Thoracic aorta (tissue), 2 donors: ENCODE measurements at regions not wholly inside any gene's neighbourhood (a gene's known extent, or its start where the extent isn't known, plus 50 kb on each side); places are given as distances from the start of the nearest gene placed in this dataset.

Source experiments
- ATAC-seq: fragments of 150-250 bp; one replicate; pipeline ENCODE4 v1.8.0; 2017; ENCODE audit warnings: low read depth; ENCODE audit not compliant: insufficient number of reproducible peaks, low FRiP score
- DNase-seq: peaks from one replicate; pipeline ENCODE4 v3.0.0-alpha.2; 2020; ENCODE audit warnings: low spot score
- H3K27ac ChIP-seq, 2 donors: fragments of 200-600 bp; sonication (generic); 1 replicate in 1 of 2; 2 replicates in 1 of 2; pipeline ENCODE4 v1.5.1; 2016; ENCODE audit warnings: mild to moderate bottlenecking in 2 of 2, moderate library complexity in 2 of 2
- H3K27me3 ChIP-seq: fragments of 200-600 bp; sonication (generic); replicated peaks from 2 replicates; pipeline ENCODE4 v1.6.0; 2016; ENCODE audit warnings: mild to moderate bottlenecking; ENCODE audit not compliant: insufficient read depth
- H3K36me3 ChIP-seq: fragments of 200-600 bp; sonication (generic); one replicate; pipeline ENCODE4 v1.5.1; 2016
- H3K4me1 ChIP-seq, 2 donors: fragments of 200-600 bp; sonication (generic); 1 replicate in 1 of 2; 2 replicates in 1 of 2; pipeline versions ENCODE4 v1.5.1 to v1.6.0; 2016; ENCODE audit warnings: low read depth in 2 of 2, mild to moderate bottlenecking in 1 of 2; ENCODE audit not compliant: control insufficient read depth in 1 of 2
- H3K4me3 ChIP-seq: fragments of 200-600 bp; sonication (generic); 2 replicates; pipeline ENCODE4 v1.5.1; 2016; ENCODE audit warnings: mild to moderate bottlenecking
- H3K9me3 ChIP-seq: fragments of 200-600 bp; sonication (generic); 2 replicates; pipeline ENCODE4 v1.5.1; 2016
- CTCF ChIP-seq: fragments of 200-600 bp; sonication (generic); IDR thresholded peaks from one replicate; pipeline ENCODE4 v1.5.1; 2019; ENCODE audit warnings: antibody characterized with exemption

GRCh38 chr12:73106296-73106695 lies 834.1 kb downstream of the TRHDE start:
- no peak for TF ChIP-seq CTCF
- H3K36me3 ChIP-seq, result no peaks in the 10 kb centered on the region
- no peaks in the 10 kb centered on the region for H3K4me1 ChIP-seq
- ATAC-seq, result no peak
- no peaks in the 10 kb centered on the region for H3K27me3 ChIP-seq
- no peak overlapping the region for H3K27ac ChIP-seq
- H3K4me3 ChIP-seq, result no peak overlapping the region
- H3K9me3 ChIP-seq, result no peaks in the 10 kb centered on the region
- no peak for DNase-seq

- no peak for TF ChIP-seq CTCF
Observed at GRCh38 chr12:73106896-73107295, 834.7 kb downstream of the TRHDE start.

GRCh38 chr12:73110816-73111215 lies 838.6 kb downstream of the TRHDE start:
- no peaks in the 10 kb centered on the region for H3K9me3 ChIP-seq
- H3K4me3 ChIP-seq, result no peak overlapping the region
- H3K27ac ChIP-seq, result no peak overlapping the region
- H3K36me3 ChIP-seq, result no peaks in the 10 kb centered on the region
- no peak for DNase-seq
- no peak for ATAC-seq
- no peaks in the 10 kb centered on the region for H3K4me1 ChIP-seq
- no peaks in the 10 kb centered on the region for H3K27me3 ChIP-seq
- TF ChIP-seq CTCF, result no peak

More at GRCh38 chr12:73106896-73107295, 834.7 kb downstream of the TRHDE start:
- no peaks in the 10 kb centered on the region for H3K36me3 ChIP-seq
- no peaks in the 10 kb centered on the region for H3K27me3 ChIP-seq
- no peak overlapping the region for H3K4me3 ChIP-seq
- H3K27ac ChIP-seq, result no peak overlapping the region
- ATAC-seq, result no peak
- no peaks in the 10 kb centered on the region for H3K4me1 ChIP-seq
- H3K9me3 ChIP-seq, result no peaks in the 10 kb centered on the region
- no peak for DNase-seq

GRCh38 chr12:73112035-73112816 lies 840.1 kb downstream of the TRHDE start:
- no peak for TF ChIP-seq CTCF
- no peak overlapping the region for H3K27ac ChIP-seq
- no peaks in the 10 kb centered on the region for H3K36me3 ChIP-seq
- no peaks in the 10 kb centered on the region for H3K27me3 ChIP-seq
- no peak overlapping the region for H3K4me3 ChIP-seq
- DNase-seq (no peak), ATAC-seq (no peak)
- no peaks in the 10 kb centered on the region for H3K4me1 ChIP-seq
- no peaks in the 10 kb centered on the region for H3K9me3 ChIP-seq

- Histone ChIP-seq H3K9me3 (no peaks in the 10 kb centered on the region), H3K36me3 (no peaks in the 10 kb centered on the region), H3K4me3 (no peak overlapping the region), H3K27ac (no peak overlapping the region), H3K4me1 (no peaks in the 10 kb centered on the region), H3K27me3 (no peaks in the 10 kb centered on the region)
- no peak for TF ChIP-seq CTCF
- ATAC-seq, result no peak
- no peak for DNase-seq
Observed at GRCh38 chr12:73124480-73124879, 852.3 kb downstream of the TRHDE start.
